ENCODE measurements at regions not wholly inside any gene's neighbourhood (a gene's known extent, or its start where the extent isn't known, plus 50 kb on each side); places are given as distances from the start of the nearest gene placed in this dataset.

GRCh38 chr11:69545976-69546617 lies 64.6 kb downstream of the LINC01488 start:
- no peak for DNase-seq (ENCODE audit: low spot score)

DNA sequence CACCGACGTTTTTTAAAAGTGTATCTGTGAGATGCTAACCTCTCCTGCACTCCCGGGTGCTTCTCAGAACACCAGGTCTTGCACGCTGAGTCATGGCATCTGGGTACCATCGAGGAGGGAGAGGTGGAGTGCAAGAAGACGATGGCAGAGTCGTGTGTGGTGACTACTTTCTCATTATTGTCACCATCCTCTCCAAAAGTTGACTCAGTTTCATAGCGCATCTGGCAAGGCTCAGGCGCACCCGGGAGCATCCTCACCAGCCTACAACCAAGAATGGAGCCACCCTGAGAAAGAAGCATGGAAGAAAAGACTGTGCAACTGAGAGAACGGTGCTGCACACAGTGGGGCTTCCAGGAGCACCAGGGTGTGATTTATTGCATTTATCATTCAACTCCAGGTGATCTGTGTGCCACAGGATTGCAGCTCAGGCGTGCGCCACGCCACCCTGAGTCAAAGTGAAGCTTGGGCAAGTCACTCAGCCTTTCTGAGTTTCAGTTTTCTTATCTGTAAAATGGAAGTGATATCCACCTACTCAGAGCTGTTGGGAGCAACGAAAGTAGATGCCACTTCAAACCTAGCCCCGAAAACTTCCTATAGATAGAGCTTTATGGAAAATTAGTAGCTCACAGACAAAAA lies 65.4 kb downstream of the LINC01488 start:
- no peak for DNase-seq (ENCODE audit: low spot score)

DNA sequence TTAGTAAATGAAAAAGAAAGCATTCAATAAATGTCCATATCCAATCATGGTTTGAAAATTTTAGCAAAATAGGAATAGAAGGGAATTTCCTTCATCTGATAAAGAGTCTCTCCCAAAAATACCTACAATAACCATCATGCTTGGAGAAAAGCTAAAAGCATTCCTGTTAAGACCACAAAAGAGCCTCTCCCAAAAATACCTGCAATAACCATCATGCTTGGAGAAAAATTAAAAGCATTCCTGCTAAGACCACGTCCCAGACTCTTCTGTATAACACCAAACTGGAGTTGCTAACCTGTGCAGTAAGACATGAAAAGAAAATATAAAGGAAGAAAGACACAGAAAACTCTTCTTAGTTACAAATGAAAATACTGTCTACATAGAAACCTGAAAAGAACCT lies 69.4 kb downstream of the LINC01488 start:
- no peak for DNase-seq (ENCODE audit: low spot score)

DNA sequence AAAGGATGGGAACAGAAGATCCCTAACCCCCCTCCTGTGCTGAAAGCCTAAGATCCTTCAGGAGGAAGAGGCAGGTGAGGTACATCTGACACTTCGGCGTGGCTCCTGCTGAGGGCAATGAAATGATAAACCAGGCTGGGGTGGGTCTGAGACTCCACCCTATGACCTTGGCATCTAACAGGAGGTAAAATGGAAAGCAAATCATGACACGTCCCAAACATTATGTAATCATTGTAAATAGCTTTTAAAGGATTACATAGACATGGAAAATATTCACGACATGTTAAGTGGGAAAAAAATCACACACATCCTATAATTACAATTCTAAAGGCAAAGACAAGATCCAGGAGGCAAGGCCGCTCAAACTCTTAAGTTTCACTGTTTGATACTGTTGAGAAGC lies 70.5 kb downstream of the LINC01488 start:
- DNase-seq (ENCODE audit: low spot score) = no peak

DNA sequence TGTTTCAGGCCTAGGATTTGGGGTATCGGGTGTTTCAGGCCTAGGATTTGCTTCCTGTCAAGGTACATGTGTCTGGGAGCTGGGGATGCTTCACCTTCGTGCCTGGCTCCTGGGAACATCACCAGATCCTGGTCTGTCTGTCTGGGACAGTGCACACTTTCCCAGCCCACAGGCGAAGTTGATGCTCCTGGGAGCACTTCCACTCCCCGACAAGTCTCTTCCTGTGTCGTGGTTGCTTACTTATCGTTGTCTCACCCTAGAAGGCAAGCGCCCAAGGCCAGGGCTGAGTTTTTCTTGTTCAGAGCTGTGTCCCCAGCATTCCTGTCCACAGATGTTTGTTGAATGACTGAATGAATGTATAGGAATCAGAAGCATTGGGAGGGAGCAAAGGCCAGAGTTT lies 71.5 kb downstream of the LINC01488 start:
- DNase-seq (ENCODE audit: low spot score) = no peak

DNA sequence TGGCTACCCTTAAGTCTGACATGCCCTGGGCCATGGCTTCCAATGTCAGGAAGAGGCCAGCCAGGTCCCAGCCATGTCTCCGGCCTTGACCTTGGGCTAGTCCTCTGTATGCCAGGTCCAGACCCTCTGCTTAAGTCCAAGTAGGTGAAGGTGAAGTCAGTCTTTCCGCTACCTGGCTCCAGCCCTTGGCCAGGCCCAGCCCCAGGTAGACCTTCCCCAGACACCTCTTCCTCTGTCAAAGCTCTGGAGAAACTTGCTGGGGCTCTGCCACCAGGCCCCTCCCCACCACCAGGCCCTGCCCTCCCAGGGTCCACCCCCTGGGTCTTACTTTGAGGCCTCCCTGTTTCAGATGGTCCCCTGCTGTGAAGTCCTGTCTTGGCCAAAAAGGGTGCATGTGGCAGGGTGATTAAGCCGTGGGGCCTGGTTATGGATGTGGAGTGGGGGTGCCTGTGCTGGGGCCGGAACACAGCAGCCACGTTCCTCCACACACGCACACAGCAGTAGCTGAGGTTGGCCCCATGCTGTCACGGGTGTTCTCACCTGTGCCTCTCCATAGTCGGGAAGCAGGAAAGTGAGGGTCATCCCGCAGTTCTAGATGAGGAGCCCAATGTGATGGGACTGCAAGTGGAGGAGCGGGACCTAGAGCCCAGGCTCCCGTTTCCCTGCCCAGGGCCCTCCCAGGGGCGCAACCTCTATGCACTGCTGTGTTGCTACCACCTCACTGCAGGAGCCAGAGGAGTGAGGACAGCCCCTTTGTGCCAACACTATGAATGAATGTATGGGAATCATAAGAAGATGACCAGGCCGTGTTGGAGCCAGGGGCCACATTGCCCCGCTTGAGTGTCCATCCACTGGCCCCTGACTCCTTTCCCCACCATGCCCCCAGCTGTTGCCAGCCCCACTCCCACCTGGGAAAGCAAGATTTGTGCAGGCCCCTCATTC lies 72.2 kb downstream of the LINC01488 start:
- DNase-seq (ENCODE audit: low spot score) = no peak

GRCh38 chr11:69554849-69555248 lies 73.4 kb downstream of the LINC01488 start:
- DNase-seq (ENCODE audit: low spot score) = no peak

DNA sequence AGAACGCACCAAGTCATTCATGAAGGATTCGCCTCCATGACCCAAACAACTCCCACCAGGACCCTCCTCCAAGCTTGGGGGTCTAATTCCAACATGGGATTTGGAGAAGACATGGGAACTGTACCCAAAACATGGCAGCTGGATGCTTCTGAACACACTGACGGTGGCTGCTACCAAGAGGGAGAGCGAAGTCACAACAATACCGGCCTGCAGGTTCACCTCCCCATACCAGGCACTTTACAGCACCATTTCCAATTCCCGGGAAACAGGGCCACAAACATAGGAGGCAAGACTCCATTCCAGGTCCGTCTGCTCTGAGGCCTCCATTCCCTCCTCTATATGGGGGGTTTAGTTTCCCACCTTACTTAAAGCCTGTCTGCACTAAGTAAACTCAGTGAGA lies 75.8 kb downstream of the LINC01488 start:
- no peak for DNase-seq (ENCODE audit: low spot score)

- DNase-seq (ENCODE audit: low spot score) = no peak
Observed at GRCh38 chr11:69558519-69558941, 77.1 kb downstream of the LINC01488 start.

DNA sequence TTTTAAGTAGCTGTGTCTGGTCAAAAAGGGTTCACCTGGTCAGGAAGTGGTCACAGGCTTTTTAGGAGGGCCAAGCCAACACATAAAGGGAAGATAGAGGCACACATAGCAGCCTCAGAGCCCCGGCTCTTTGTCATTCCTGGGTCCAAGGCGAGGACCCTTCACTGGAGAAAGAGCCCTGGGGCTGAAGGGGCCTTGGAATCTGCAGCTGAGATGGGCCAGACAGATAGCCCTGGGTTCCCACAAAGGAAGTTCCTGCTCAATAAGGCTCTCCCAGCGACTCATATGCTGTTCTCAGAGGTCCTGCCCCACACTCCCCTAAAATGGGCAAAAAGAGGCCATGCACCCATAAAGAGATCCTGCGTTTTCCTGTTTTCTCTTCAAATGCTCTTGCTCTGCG lies 77.7 kb downstream of the LINC01488 start:
- no peak for DNase-seq (ENCODE audit: low spot score)

DNA sequence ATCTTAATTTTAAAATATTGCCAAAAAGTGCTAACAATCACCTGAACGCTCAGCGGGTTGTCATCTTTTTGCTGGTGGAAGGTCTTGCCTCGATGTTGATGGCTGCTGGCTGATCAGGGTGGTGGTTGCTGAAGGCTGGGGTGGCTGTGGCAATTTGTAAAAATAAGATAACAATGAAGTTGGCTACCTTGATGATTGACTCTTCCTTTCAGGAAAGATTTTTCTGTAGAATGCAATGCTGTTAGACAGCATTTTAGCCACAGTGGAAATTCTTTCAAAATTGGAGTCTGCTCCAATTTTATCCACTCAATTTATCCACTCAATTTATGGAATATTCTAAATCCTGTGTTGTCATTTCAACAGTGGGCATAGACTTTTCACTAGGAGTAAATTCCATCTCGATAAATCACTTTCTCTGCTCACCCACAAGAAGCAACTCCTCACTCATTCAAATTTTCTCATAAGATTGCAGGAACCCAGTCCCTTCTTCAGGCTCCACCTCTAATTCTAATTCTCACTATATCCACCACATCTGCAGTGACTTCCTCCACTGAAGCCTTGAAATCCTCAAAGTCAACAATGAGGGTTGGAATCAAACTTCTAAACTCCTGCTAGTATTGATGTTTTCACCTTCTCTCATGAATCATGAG lies 78.8 kb downstream of the LINC01488 start:
- DNase-seq (ENCODE audit: low spot score) = no peak

DNA sequence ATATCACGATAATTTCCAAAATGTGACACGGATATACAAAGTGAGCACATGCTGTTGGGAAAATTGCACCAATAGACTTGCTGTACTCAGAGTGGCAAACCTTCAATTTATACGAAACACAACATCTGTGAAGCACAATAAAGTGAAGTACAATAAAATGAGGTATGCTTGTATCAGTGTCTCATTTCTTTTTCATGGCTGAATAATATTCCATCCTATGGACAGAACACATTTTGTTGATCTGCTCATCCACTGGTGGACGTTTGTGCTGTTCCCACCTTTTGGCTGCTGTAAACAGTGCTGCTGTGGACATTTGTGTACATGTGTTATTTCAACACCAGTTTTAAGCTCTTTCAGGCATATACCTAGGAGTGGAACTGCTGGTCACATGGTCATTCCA lies 78.7 kb upstream of the CCND1 start:
- no peak for DNase-seq (ENCODE audit: low spot score)

DNA sequence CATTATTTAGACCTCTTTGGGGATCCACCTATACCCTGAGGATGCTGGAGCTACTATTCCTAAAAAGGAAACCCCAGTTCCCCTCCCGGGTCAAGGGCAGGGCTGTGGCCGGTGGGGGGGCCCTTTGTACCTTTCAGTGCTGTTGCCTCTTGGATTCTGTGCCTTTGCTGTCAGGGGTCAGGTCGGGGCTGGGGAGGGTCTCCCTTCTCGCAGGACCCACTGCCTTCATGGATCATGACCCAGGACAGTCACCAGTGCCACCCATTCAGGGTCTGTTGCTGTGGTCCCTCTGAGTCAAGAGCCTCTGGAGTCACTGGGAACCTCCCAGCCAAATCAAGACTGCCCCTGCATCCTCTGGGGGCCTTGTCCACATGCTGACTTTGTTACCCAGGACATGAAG lies 78.1 kb upstream of the CCND1 start:
- DNase-seq (ENCODE audit: low spot score) = no peak

DNA sequence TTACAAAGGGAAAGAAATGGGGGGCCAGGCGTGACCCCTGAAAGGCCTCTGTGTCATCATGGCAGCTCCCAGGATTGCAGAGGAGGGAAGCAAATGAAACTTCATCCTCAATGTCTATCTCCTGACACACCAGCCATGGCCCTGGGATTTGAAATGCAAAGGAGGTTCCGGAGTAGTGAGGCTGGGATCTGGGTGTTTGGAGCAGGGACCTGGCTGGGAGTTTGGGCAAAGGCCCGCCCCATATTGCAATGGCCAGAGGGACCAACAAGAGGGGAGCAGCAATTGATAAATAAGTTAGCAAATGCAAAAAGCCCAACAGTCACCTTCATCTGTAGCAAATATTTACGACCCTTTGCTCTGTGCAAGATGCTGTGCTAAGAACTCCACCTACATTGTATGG lies 77.7 kb upstream of the CCND1 start:
- no peak for DNase-seq (ENCODE audit: low spot score)

- DNase-seq (ENCODE audit: low spot score) = no peak
Observed at GRCh38 chr11:69563946-69564775, 76.8 kb upstream of the CCND1 start.

- DNase-seq (ENCODE audit: low spot score) = no peak
Observed at GRCh38 chr11:69566001-69566400, 75.0 kb upstream of the CCND1 start.

- no peak for DNase-seq (ENCODE audit: low spot score)
Observed at GRCh38 chr11:69567951-69568808, 72.8 kb upstream of the CCND1 start.

DNA sequence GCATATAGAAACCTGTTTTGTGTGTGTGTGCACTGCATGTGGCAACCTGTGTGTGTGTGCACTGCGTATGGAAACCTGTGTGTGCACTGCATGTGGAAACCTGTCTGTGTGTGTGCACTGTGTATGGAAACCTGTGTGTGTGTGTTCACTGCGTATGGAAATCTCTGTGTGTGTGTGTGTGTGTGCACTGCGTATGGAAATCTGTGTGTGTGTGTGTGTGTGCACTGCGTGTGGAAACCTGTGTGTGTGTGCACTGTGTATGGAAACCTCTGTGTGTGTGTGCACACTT lies 72.2 kb upstream of the CCND1 start:
- no peak for DNase-seq (ENCODE audit: low spot score)

GRCh38 chr11:69569306-69570200 lies 71.4 kb upstream of the CCND1 start:
- no peak for DNase-seq (ENCODE audit: low spot score)

Data from Ammon's horn (tissue), 1 donor.